Transverse colon (tissue), 4 donors: ENCODE measurements at regions not wholly inside any gene's neighbourhood (a gene's known extent, or its start where the extent isn't known, plus 50 kb on each side); places are given as distances from the start of the nearest gene placed in this dataset.

Experiments used
- DNase-seq: peaks from one replicate; pipeline ENCODE4 v3.0.0-alpha.2; 2019
- H3K27ac ChIP-seq, 4 donors: fragments of 200-600 bp; sonication (generic); 2 replicates each; pipeline ENCODE4 v1.5.1; 2016 to 2018; ENCODE audit warnings: inconsistent platforms in 4 of 4
- H3K27me3 ChIP-seq: fragments of 200-600 bp; sonication (generic); 2 replicates; pipeline ENCODE4 v1.5.1; 2017; ENCODE audit warnings: inconsistent platforms
- H3K36me3 ChIP-seq, 4 donors: fragments of 200-600 bp; sonication (generic); 2 replicates each; pipeline ENCODE4 v1.5.1; 2017 to 2019; ENCODE audit warnings: inconsistent platforms in 4 of 4
- H3K4me1 ChIP-seq, 4 donors: fragments of 200-600 bp; sonication (generic); 2 replicates each; pipeline ENCODE4 v1.5.1; 2017 to 2020; ENCODE audit warnings: inconsistent platforms in 4 of 4
- H3K4me3 ChIP-seq, 4 donors: fragments of 200-600 bp; sonication (generic); 1 replicate in 1 of 4; 2 replicates in 3 of 4; pipeline versions ENCODE4 v1.5.1 to v1.6.1; 2017 to 2019; ENCODE audit warnings: inconsistent platforms in 4 of 4
- H3K9me3 ChIP-seq, 2 donors: fragments of 200-600 bp; sonication (generic); 2 replicates each; pipeline ENCODE4 v1.5.1; 2017 to 2019; ENCODE audit warnings: inconsistent platforms in 2 of 2
- EP300 ChIP-seq: sonication (generic); formaldehyde crosslinking; IDR thresholded peaks from one replicate; pipeline ENCODE4 v1.6.1; 2017; ENCODE audit warnings: antibody characterized with exemption, low read depth
- POLR2A ChIP-seq: fragments of 450-650 bp; IDR thresholded peaks from one replicate; pipeline ENCODE4 v1.6.1; 2016; ENCODE audit warnings: antibody characterized with exemption, mild to moderate bottlenecking, moderate library complexity
- POLR2AphosphoS5 ChIP-seq, 3 donors: sonication (generic); formaldehyde crosslinking; IDR thresholded peaks; one replicate each; pipeline ENCODE4 v1.6.1; 2016; ENCODE audit warnings: antibody characterized with exemption in 3 of 3
- WGBS, 2 donors: methylation state at CpG; one replicate each; pipeline ENCODE4 v1.1.5; 2018; ENCODE audit warnings: low coverage in 1 of 2; 5-methylcytosine and 5-hydroxymethylcytosine counted together
- in situ Hi-C, 4 donors: fragments of 200-750 bp; cut with MboI; loops; one replicate each; pipeline versions ENCODE4 v1.15.0 to v1.15.1; 2017; ENCODE audit warnings: low sequenced_read_pairs in 3 of 4, low pct_ligation_motif_present in 1 of 4, low pct_unique_long_range_greater_than_20kb in 1 of 4
- intact Hi-C: fragments of 100-400 bp; cut with DNase I; formaldehyde crosslinking; loops from one replicate; pipeline ENCODE4 v1.15.1; 2023; ENCODE audit warnings: low total_unique reads
- TF ChIP-seq, protein P1 (sequence below), 5 experiments: fragments of 200-600 bp in 3 of 5; fragments of 450-650 bp in 2 of 5; sonication (generic) in 3 of 5; IDR thresholded peaks; 1 replicate in 2 of 5; 2 replicates in 3 of 5; pipeline ENCODE4 v1.5.1; 2016 to 2017; ENCODE audit warnings: antibody characterized with exemption in 5 of 5, inconsistent platforms in 3 of 5, mild to moderate bottlenecking in 2 of 5, moderate library complexity in 1 of 5

DNA sequence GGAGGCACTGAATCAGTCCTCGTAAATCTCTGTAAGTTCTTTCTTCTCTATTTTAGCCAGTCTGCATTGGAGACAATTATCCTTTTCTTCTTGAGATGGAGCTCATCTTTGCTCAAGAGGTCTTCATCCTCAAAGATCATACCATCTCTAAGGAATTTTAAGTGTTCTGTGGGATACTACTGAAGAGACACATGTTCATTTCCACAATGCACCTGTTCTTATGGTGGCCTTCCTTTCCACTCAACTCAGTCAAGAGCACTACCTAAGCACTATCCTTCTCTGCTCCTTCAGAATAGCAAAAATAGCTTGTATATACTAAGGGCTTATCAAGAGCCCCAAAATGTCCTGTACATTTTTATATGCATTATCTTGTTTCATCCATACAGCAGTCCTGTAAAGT, 214.0 kb downstream of the KLF5 start:
- Histone ChIP-seq H3K27ac (no peak overlapping the region), H3K27me3 (no peaks in the 10 kb centered on the region), H3K36me3 (no peaks in the 10 kb centered on the region), H3K4me1 (peaks cover 0 to 11% (median 9%) of the 10 kb centered on the region in 4 donors), H3K9me3 (peaks cover 0 to 5% of the 10 kb centered on the region in 2 donors), H3K4me3 (no peak overlapping the region)
- no peak for TF ChIP-seq POLR2A
- TF ChIP-seq EP300, result no peak
- TF ChIP-seq, protein P1, sequence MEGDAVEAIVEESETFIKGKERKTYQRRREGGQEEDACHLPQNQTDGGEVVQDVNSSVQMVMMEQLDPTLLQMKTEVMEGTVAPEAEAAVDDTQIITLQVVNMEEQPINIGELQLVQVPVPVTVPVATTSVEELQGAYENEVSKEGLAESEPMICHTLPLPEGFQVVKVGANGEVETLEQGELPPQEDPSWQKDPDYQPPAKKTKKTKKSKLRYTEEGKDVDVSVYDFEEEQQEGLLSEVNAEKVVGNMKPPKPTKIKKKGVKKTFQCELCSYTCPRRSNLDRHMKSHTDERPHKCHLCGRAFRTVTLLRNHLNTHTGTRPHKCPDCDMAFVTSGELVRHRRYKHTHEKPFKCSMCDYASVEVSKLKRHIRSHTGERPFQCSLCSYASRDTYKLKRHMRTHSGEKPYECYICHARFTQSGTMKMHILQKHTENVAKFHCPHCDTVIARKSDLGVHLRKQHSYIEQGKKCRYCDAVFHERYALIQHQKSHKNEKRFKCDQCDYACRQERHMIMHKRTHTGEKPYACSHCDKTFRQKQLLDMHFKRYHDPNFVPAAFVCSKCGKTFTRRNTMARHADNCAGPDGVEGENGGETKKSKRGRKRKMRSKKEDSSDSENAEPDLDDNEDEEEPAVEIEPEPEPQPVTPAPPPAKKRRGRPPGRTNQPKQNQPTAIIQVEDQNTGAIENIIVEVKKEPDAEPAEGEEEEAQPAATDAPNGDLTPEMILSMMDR (IDR thresholded peaks at IDR 0.05), result no peak
- TF ChIP-seq POLR2AphosphoS5 (IDR thresholded peaks at IDR 0.05), result no peak
- intact Hi-C loops, result no loop called here
- in situ Hi-C loops, result no loop called here
- 89 to 100% methylated on average over 1 of the region's 1 CpG for WGBS, 2 donors
- no peak for DNase-seq

GRCh38 chr13:73268306-73268705, 209.5 kb downstream of the KLF5 start:
- no peaks in the 10 kb centered on the region for H3K36me3 ChIP-seq
- TF ChIP-seq POLR2AphosphoS5 (IDR thresholded peaks at IDR 0.05), result no peak
- TF ChIP-seq POLR2A, result no peak
- TF ChIP-seq, protein P1 (IDR thresholded peaks at IDR 0.05), result no peak
- TF ChIP-seq EP300, result no peak
- in situ Hi-C loops, result no loop called here
- peak; percentile 38 for DNase-seq
- H3K9me3 ChIP-seq, result no peaks in the 10 kb centered on the region
- 50% methylated on average over 1 of the region's 1 CpG; no CpG with 5 or more reads in 1 of the 2 donors for WGBS, 2 donors
- no peak overlapping the region for H3K4me3 ChIP-seq
- intact Hi-C loops, result no loop called here
- no peaks in the 10 kb centered on the region for H3K27me3 ChIP-seq
- H3K27ac ChIP-seq, result peak overlapping the region; percentile 60 to 87 (median 65)
- peaks cover 4 to 49% (median 29%) of the 10 kb centered on the region in 4 donors for H3K4me1 ChIP-seq

- H3K4me1 ChIP-seq, result peaks cover 4 to 50% (median 29%) of the 10 kb centered on the region in 4 donors
- 39 to 54% methylated on average over 3 of the region's 3 CpGs for WGBS, 2 donors
- no peak overlapping the region for H3K4me3 ChIP-seq
- no peaks in the 10 kb centered on the region for H3K9me3 ChIP-seq
- in situ Hi-C loops (no loop called here), intact Hi-C loops (no loop called here)
- peak overlapping the region; percentile 76 to 87 (median 78) for H3K27ac ChIP-seq
- no peak for DNase-seq
- H3K36me3 ChIP-seq, result no peaks in the 10 kb centered on the region
- TF ChIP-seq POLR2AphosphoS5 (IDR thresholded peaks at IDR 0.05), result peak in 2 of 3 donors; percentile 17 to 50
- no peak for TF ChIP-seq POLR2A
- TF ChIP-seq, protein P1 (IDR thresholded peaks at IDR 0.05), result no peak
- no peak for TF ChIP-seq EP300
- no peaks in the 10 kb centered on the region for H3K27me3 ChIP-seq
Measured at GRCh38 chr13:73266640-73267180, 207.9 kb downstream of the KLF5 start.

- DNase-seq, result no peak
- H3K4me3 ChIP-seq, result no peak overlapping the region
- in situ Hi-C loops (no loop called here), intact Hi-C loops (no loop called here)
- H3K27ac ChIP-seq, result no peak overlapping the region
- H3K36me3 ChIP-seq, result no peaks in the 10 kb centered on the region
- H3K9me3 ChIP-seq, result no peaks in the 10 kb centered on the region
- TF ChIP-seq, protein P1 (IDR thresholded peaks at IDR 0.05), result no peak
- no peak for TF ChIP-seq EP300
- TF ChIP-seq POLR2AphosphoS5 (IDR thresholded peaks at IDR 0.05), result no peak
- no peak for TF ChIP-seq POLR2A
- H3K27me3 ChIP-seq, result no peaks in the 10 kb centered on the region
- 74 to 80% methylated on average over 4 to 5 of the region's 5 CpGs for WGBS, 2 donors
- H3K4me1 ChIP-seq, result peaks cover 4 to 47% (median 22%) of the 10 kb centered on the region in 4 donors
Measured at GRCh38 chr13:73262862-73263627, 204.2 kb downstream of the KLF5 start.
